Stimulated activated CD4-positive, alpha-beta T cell treated with anti-CD3 and anti-CD28 coated beads, Interleukin-4, amount 100 ng/mL, for 4 hours (primary cell): ENCODE measurements at regions not wholly inside any gene's neighbourhood (a gene's known extent, or its start where the extent isn't known, plus 50 kb on each side); places are given as distances from the start of the nearest gene placed in this dataset.

Source experiments
- DNase-seq, 2 experiments: peaks; one replicate each; pipeline ENCODE4 v3.0.0-alpha.2; 2020

- DNase-seq = no peak
Observed at GRCh38 chr17:77737442-77738265, 220.8 kb upstream of the TNRC6C start.

GRCh38 chr17:77738751-77739531 is 219.6 kb upstream of the TNRC6C start:
- DNase-seq = no peak

- no peak for DNase-seq
Observed at GRCh38 chr17:77740481-77740880, 218.0 kb upstream of the TNRC6C start.

- no peak for DNase-seq
Observed at GRCh38 chr17:77741109-77741508, 217.4 kb upstream of the TNRC6C start.

GRCh38 chr17:77742579-77742978 is 215.9 kb upstream of the TNRC6C start:
- no peak for DNase-seq

GRCh38 chr17:77744066-77744988 is 214.2 kb upstream of the TNRC6C start:
- DNase-seq = no peak

- DNase-seq = no peak
Observed at GRCh38 chr17:77745702-77746101, 212.8 kb upstream of the TNRC6C start.

GRCh38 chr17:77746393-77746792 is 212.1 kb upstream of the TNRC6C start:
- DNase-seq = no peak

- DNase-seq = no peak
Observed at GRCh38 chr17:77746896-77747554, 211.5 kb upstream of the TNRC6C start.

- no peak for DNase-seq
Observed at GRCh38 chr17:77748436-77748835, 210.1 kb upstream of the TNRC6C start.

- no peak for DNase-seq
Observed at GRCh38 chr17:77749321-77749751, 209.2 kb upstream of the TNRC6C start.

- DNase-seq = no peak
Observed at GRCh38 chr17:77749989-77750388, 208.5 kb upstream of the TNRC6C start.

- no peak for DNase-seq
Observed at GRCh38 chr17:77750427-77751043, 208.0 kb upstream of the TNRC6C start.

GRCh38 chr17:77753246-77753645 is 205.3 kb upstream of the TNRC6C start:
- no peak for DNase-seq

GRCh38 chr17:77753691-77754245 is 204.7 kb upstream of the TNRC6C start:
- DNase-seq = no peak

GRCh38 chr17:77754956-77755355 is 203.5 kb upstream of the TNRC6C start:
- no peak for DNase-seq

GRCh38 chr17:77755410-77755963 is 203.0 kb upstream of the TNRC6C start:
- no peak for DNase-seq

GRCh38 chr17:77756028-77756427 is 202.5 kb upstream of the TNRC6C start:
- DNase-seq = no peak

- no peak for DNase-seq
Observed at GRCh38 chr17:77756846-77757560, 201.5 kb upstream of the TNRC6C start.

- DNase-seq = no peak
Observed at GRCh38 chr17:77757561-77757898, 201.0 kb upstream of the TNRC6C start.

- no peak for DNase-seq
Observed at GRCh38 chr17:77763023-77763422, 195.5 kb upstream of the TNRC6C start.
